Prostate gland (tissue), 2 donors: ENCODE measurements at regions not wholly inside any gene's neighbourhood (a gene's known extent, or its start where the extent isn't known, plus 50 kb on each side); places are given as distances from the start of the nearest gene placed in this dataset.

ENCODE experiments used
- POLR2A ChIP-seq: fragments of 450-650 bp; IDR thresholded peaks from one replicate; pipeline ENCODE4 v1.6.1; 2016; ENCODE audit warnings: antibody characterized with exemption, mild to moderate bottlenecking
- POLR2AphosphoS5 ChIP-seq: sonication (generic); formaldehyde crosslinking; IDR thresholded peaks from one replicate; pipeline ENCODE4 v1.6.1; 2017; ENCODE audit warnings: antibody characterized with exemption
- TF ChIP-seq, protein P1 (sequence below), 4 experiments: fragments of 200-600 bp in 2 of 4; fragments of 450-650 bp in 2 of 4; sonication (generic) in 2 of 4; IDR thresholded peaks; 1 replicate in 3 of 4; 2 replicates in 1 of 4; pipeline ENCODE4 v1.5.1; 2016 to 2019; ENCODE audit warnings: antibody characterized with exemption in 4 of 4, mild to moderate bottlenecking in 2 of 4, moderate library complexity in 2 of 4

GRCh38 chr10:28249512-28249911, 53.4 kb downstream of the MPP7 start:
- TF ChIP-seq, protein P1, sequence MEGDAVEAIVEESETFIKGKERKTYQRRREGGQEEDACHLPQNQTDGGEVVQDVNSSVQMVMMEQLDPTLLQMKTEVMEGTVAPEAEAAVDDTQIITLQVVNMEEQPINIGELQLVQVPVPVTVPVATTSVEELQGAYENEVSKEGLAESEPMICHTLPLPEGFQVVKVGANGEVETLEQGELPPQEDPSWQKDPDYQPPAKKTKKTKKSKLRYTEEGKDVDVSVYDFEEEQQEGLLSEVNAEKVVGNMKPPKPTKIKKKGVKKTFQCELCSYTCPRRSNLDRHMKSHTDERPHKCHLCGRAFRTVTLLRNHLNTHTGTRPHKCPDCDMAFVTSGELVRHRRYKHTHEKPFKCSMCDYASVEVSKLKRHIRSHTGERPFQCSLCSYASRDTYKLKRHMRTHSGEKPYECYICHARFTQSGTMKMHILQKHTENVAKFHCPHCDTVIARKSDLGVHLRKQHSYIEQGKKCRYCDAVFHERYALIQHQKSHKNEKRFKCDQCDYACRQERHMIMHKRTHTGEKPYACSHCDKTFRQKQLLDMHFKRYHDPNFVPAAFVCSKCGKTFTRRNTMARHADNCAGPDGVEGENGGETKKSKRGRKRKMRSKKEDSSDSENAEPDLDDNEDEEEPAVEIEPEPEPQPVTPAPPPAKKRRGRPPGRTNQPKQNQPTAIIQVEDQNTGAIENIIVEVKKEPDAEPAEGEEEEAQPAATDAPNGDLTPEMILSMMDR (IDR thresholded peaks at IDR 0.05), result no peak
- TF ChIP-seq POLR2AphosphoS5 (no peak), POLR2A (no peak)
